HG02885 (cell line): ENCODE measurements at regions not wholly inside any gene's neighbourhood (a gene's known extent, or its start where the extent isn't known, plus 50 kb on each side); places are given as distances from the start of the nearest gene placed in this dataset.
A peak's percentile ranks its signal among the peaks of the same experiment; 100 is the strongest.

Experiments used
- ATAC-seq: cut with Tn5 transposase; IDR thresholded peaks from one replicate; pipeline ENCODE4 v1.9.1; 2021; ENCODE audit warnings: mild to moderate bottlenecking; ENCODE audit not compliant: unreplicated experiment, poor library complexity

DNA sequence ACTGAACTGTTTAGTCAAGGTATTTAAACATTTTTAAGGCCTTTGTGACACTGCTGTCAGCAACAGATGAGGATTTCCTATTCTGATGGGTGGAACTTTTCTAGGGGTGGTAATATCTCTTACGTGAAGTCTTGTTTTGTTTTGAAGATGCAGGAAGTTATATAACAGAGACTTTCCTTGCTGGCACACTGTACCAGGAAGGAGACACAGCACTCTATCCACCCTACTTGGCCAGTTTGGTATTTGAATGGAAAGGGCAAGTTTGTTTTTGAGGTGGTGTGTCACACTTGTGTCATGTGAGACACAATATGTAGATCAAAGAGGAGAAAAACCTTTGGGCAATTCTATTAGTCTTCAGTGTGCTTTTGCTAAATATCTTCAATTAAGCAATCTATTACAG lies 51.6 kb upstream of the SRP54 start:
- ATAC-seq = peak; percentile 43

DNA sequence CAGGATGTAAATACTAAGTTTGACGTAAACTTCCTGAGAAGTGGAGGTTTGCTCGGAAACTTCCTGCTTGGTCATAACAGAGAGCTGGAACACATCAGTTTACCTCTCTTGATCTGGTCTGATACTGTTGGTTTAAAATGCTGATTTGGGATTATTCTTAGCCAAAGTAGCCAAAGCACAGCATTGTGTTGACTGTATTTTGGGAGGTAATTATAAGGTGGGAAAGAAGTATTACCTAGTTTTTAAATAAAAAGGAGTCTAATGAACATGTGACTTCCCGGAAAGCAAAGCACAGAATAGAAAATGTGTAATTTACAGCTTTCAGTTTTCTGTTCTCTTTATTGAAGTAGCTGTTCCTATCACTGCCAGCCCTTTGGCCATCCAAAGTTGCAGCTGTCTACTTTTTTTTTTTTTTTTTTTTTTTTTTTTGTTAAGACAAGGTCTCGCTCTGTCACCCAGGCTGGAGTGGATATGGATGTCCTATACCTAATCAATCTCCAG lies 52.2 kb upstream of the SRP54 start:
- ATAC-seq = peak; percentile 81

DNA sequence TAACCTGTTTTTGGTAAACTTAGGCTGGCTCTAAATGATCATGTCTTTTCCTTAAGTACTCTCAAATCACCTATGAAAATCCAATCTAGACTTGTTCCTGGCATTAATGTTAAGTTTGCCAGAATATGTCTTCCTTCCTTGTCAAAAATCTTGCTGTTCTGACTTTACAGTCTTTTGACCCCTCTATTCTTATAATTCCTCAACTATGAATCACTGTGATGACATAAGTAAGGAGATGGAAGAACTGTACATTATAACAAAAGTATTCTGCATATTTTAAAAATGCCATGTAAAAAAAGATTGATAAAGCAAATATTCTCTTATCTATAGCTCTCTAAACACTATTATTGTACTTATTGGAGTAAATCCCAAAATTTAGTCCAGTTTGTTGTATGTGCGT lies 51.4 kb upstream of the BAZ1A start:
- ATAC-seq = no peak
